ENCODE measurements at regions not wholly inside any gene's neighbourhood (a gene's known extent, or its start where the extent isn't known, plus 50 kb on each side); places are given as distances from the start of the nearest gene placed in this dataset.
A peak's percentile ranks its signal among the peaks of the same experiment; 100 is the strongest.

DNA sequence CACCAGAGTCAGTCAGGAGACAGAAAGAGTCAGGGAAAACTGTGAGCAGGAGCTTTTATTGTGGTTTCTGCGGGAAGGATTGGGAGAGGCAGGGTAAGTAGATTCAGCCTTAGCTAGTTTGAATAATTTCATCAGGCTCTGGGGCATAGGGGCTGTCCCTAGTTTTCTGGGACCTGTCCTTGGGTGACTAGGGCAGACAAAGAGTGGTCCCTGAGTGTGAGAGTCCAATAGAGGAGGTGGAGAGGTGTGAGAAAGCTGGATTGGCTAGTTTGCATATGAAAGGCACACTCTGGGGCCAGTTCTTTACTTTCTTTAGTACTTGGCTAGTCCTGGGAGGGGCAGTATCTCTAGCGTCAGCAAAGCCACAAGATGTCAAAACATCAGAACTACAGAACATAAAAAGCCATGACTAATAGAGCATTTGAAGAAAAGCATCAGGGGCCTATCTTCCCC is 255.6 kb downstream of the HS3ST3A1 start:
- DNase-seq (ENCODE audit: low read depth) = peak; percentile 92
- no peak overlapping the region for H3K4me3 ChIP-seq (ENCODE audit: low read depth, low read length)
- in situ Hi-C loops (cut with HindIII; ENCODE audit: low sequenced_read_pairs) = no loop called here
- TF ChIP-seq, protein P1, sequence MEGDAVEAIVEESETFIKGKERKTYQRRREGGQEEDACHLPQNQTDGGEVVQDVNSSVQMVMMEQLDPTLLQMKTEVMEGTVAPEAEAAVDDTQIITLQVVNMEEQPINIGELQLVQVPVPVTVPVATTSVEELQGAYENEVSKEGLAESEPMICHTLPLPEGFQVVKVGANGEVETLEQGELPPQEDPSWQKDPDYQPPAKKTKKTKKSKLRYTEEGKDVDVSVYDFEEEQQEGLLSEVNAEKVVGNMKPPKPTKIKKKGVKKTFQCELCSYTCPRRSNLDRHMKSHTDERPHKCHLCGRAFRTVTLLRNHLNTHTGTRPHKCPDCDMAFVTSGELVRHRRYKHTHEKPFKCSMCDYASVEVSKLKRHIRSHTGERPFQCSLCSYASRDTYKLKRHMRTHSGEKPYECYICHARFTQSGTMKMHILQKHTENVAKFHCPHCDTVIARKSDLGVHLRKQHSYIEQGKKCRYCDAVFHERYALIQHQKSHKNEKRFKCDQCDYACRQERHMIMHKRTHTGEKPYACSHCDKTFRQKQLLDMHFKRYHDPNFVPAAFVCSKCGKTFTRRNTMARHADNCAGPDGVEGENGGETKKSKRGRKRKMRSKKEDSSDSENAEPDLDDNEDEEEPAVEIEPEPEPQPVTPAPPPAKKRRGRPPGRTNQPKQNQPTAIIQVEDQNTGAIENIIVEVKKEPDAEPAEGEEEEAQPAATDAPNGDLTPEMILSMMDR (IDR thresholded peaks at IDR 0.05; ENCODE audit: low read depth, low read length, missing control alignments) = peak; percentile 0

DNA sequence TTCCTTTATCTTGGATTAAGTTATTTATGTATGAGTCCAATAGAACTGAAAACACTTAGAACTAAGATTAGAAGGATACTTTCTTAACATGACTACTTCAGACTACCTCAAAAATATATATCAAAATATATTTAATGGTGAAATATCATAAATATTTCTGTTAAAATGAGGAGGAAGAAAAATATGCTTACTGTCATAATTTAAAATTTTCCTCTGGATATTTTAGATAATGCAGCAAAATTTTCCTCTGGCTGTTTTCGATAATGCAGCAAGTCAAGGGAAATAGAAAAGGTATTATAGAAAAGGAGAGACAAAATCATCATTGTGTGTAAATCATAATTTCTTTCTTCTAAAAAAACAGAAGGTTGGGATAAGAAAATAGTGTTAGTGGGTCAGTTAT is 263.3 kb downstream of the HS3ST3A1 start:
- in situ Hi-C loops (cut with HindIII; ENCODE audit: low sequenced_read_pairs) = no loop called here
- H3K4me3 ChIP-seq (ENCODE audit: low read depth, low read length) = no peak overlapping the region
- DNase-seq (ENCODE audit: low read depth) = no peak
- TF ChIP-seq, protein P1 (IDR thresholded peaks at IDR 0.05; ENCODE audit: low read depth, low read length, missing control alignments) = no peak

DNA sequence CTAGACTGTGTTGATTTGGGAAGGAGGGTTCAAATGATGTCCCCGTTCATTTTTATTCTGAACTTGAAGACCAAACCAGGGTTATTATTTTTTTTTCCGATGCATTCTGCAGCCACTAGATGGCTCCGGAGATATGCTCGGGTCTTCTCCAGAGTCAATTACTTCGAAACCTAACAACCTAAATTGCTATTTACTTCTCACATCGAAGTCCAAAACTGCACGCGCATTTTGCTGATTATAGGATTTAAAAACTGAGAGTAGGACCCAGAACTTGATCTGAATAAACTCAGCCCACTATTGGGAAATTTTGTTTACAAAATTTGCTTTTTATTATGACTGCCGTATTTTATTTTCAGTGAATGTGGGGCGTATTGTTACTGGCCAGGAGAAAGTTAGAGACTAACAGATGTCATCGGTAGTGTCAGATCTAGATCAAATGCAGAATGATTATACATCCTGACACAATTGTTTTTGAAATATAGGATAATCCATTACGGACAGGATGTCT is 263.8 kb downstream of the HS3ST3A1 start:
- peak overlapping the region; percentile 7 for H3K4me3 ChIP-seq (ENCODE audit: low read depth, low read length)
- DNase-seq (ENCODE audit: low read depth) = peak; percentile 78
- TF ChIP-seq, protein P1 (IDR thresholded peaks at IDR 0.05; ENCODE audit: low read depth, low read length, missing control alignments) = peak; percentile 80
- in situ Hi-C loops (cut with HindIII; ENCODE audit: low sequenced_read_pairs) = no loop called here

DNA sequence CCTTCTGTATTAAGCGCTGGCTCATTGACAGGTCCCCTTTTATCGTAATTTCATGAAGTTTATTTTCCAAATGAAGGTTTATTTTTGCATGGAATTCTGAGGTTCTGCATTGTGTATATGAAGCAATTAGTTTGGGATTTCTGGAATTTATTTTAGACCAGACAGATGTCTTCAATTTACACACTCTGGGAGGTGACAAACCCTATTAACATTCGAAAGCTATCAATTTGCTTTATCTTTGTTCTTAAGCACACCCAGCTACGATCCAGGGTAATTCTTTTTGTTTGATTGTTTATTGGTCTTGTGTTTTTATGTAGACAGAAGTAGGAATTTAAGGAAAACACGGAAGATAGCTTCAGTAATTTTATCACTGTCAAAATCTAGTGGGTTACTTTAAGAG is 264.6 kb downstream of the HS3ST3A1 start:
- DNase-seq (ENCODE audit: low read depth) = no peak
- no peak overlapping the region for H3K4me3 ChIP-seq (ENCODE audit: low read depth, low read length)
- TF ChIP-seq, protein P1 (IDR thresholded peaks at IDR 0.05; ENCODE audit: low read depth, low read length, missing control alignments) = no peak
- in situ Hi-C loops (cut with HindIII; ENCODE audit: low sequenced_read_pairs) = no loop called here

DNA sequence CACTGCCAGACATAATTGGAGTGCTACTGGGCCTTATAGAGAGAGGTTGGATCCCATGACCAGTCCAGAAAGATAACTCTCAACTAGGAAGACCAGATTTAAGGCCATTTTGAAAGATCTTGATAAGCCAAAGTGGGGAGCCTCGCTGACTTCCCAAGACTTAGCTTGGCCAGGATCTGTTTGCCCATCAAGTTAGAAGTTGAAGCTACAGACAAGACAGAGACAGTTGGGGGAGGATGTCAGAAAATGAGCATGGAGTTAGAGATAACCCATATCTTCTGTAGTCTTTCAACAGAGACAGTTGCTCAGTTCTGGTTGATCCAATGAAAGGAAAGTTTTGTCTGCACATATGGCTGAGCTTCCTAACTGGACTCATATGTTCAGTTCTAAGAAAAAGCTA is 267.4 kb downstream of the HS3ST3A1 start:
- TF ChIP-seq, protein P1 (IDR thresholded peaks at IDR 0.05; ENCODE audit: low read depth, low read length, missing control alignments) = no peak
- in situ Hi-C loops (cut with HindIII; ENCODE audit: low sequenced_read_pairs) = no loop called here
- DNase-seq (ENCODE audit: low read depth) = no peak
- no peak overlapping the region for H3K4me3 ChIP-seq (ENCODE audit: low read depth, low read length)

DNA sequence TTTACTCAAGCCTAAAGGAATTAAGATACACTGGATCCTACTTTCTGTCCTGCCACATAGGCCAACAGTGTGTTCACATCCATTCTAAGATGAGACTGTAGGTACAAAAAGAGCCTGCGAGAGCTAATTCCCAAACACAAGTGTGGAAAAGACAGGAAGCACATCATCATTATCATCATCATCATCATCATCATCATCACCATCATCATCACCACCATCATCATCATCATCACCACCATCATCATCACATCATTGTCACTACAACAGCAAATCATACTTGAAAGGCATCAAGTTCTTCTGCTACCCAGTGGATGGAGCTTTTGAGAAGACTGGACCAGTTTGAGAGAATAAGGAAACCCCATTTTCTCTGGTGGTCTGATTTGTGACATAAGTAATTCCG is 268.1 kb downstream of the HS3ST3A1 start:
- no peak overlapping the region for H3K4me3 ChIP-seq (ENCODE audit: low read depth, low read length)
- DNase-seq (ENCODE audit: low read depth) = no peak
- in situ Hi-C loops (cut with HindIII; ENCODE audit: low sequenced_read_pairs) = no loop called here
- TF ChIP-seq, protein P1 (IDR thresholded peaks at IDR 0.05; ENCODE audit: low read depth, low read length, missing control alignments) = no peak

Data from astrocyte of the cerebellum (primary cell).